Kidney (tissue), 13 donors: ENCODE measurements at regions not wholly inside any gene's neighbourhood (a gene's known extent, or its start where the extent isn't known, plus 50 kb on each side); places are given as distances from the start of the nearest gene placed in this dataset.
A peak's percentile ranks its signal among the peaks of the same experiment; 100 is the strongest.

Source experiments
- DNase-seq, 5 donors: peaks; one replicate each; pipeline ENCODE4 v3.0.0-alpha.2; 2013 to 2020
- FAIRE-seq: peaks from 2 replicates; lab custom pipeline; 2012; peaks lifted over from hg19 to GRCh38; lab: Jason Lieb, UNC
- H3K27ac ChIP-seq, 2 donors: one replicate each; pipeline ENCODE4 v1.7.0; 2013; ENCODE audit warnings: low read depth in 2 of 2, low read length in 2 of 2, inconsistent platforms in 1 of 2
- H3K27me3 ChIP-seq: one replicate; pipeline ENCODE4 v1.7.1; 2013; ENCODE audit warnings: low read length, inconsistent platforms; ENCODE audit not compliant: control insufficient read depth, insufficient read depth
- H3K36me3 ChIP-seq, 3 donors: one replicate each; pipeline versions ENCODE4 v1.7.0 to v1.7.1; 2013; ENCODE audit warnings: low read length in 3 of 3, control low read depth in 1 of 3, inconsistent platforms in 1 of 3; ENCODE audit not compliant: insufficient read depth in 3 of 3, control insufficient read depth in 2 of 3
- H3K4me1 ChIP-seq, 3 donors: one replicate each; pipeline versions ENCODE4 v1.7.0 to v1.7.1; 2013; ENCODE audit warnings: low read length in 3 of 3, inconsistent platforms in 1 of 3, low read depth in 1 of 3; ENCODE audit not compliant: control insufficient read depth in 2 of 3, insufficient read depth in 2 of 3
- H3K4me3 ChIP-seq, 3 donors: one replicate each; pipeline versions ENCODE4 v1.7.0 to v1.8.1; 2013; ENCODE audit warnings: low read length in 3 of 3, control low read depth in 1 of 3, inconsistent platforms in 1 of 3
- H3K9ac ChIP-seq, 3 donors: one replicate each; pipeline versions ENCODE4 v1.7.0 to v1.7.1; 2013; ENCODE audit warnings: low read length in 3 of 3, control low read depth in 1 of 3, inconsistent platforms in 1 of 3
- H3K9me3 ChIP-seq, 3 donors: one replicate each; pipeline versions ENCODE4 v1.7.0 to v1.7.1; 2013; ENCODE audit warnings: low read length in 3 of 3, control low read depth in 1 of 3, inconsistent platforms in 1 of 3; ENCODE audit not compliant: control insufficient read depth in 2 of 3, insufficient read depth in 1 of 3
- intact Hi-C: fragments of 100-400 bp; cut with DNase I; formaldehyde crosslinking; loops from one replicate; pipeline ENCODE4 v1.11.1; 2022
- TF ChIP-seq, protein P1 (sequence below): IDR thresholded peaks from 3 replicates; pipeline ENCODE4 v1.5.1; 2012; ENCODE audit warnings: mild to moderate bottlenecking, moderate library complexity, borderline replicate concordance; ENCODE audit not compliant: insufficient read depth; ENCODE audit errors: extremely low read depth
- donor health status: control.
- donor health status: control.
- donor health status: control.
- donor health status: control.
- donor health status: control.
- donor health status: DM: yes; HTN: yes; CAD: no.
- donor health status: Normal renal cell carcinoma (clear cell type).

GRCh38 chr6:139468178-139468819 lies 93.9 kb upstream of the CITED2 start:
- H3K4me1 ChIP-seq: peaks cover 8 to 10% (median 10%) of the 10 kb centered on the region in 3 donors
- intact Hi-C loops: no loop called here
- no peaks in the 10 kb centered on the region for H3K9me3 ChIP-seq
- no peaks in the 10 kb centered on the region for H3K36me3 ChIP-seq
- H3K27ac ChIP-seq: no peak overlapping the region
- DNase-seq: peak in 1 of 5 donors; percentile 43
- FAIRE-seq: no peak
- H3K4me3 ChIP-seq: peak overlapping the region in 1 of 3 donors; percentile 8
- no peaks in the 10 kb centered on the region for H3K27me3 ChIP-seq
- TF ChIP-seq, protein P1, sequence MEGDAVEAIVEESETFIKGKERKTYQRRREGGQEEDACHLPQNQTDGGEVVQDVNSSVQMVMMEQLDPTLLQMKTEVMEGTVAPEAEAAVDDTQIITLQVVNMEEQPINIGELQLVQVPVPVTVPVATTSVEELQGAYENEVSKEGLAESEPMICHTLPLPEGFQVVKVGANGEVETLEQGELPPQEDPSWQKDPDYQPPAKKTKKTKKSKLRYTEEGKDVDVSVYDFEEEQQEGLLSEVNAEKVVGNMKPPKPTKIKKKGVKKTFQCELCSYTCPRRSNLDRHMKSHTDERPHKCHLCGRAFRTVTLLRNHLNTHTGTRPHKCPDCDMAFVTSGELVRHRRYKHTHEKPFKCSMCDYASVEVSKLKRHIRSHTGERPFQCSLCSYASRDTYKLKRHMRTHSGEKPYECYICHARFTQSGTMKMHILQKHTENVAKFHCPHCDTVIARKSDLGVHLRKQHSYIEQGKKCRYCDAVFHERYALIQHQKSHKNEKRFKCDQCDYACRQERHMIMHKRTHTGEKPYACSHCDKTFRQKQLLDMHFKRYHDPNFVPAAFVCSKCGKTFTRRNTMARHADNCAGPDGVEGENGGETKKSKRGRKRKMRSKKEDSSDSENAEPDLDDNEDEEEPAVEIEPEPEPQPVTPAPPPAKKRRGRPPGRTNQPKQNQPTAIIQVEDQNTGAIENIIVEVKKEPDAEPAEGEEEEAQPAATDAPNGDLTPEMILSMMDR: no peak
- no peak overlapping the region for H3K9ac ChIP-seq

DNA sequence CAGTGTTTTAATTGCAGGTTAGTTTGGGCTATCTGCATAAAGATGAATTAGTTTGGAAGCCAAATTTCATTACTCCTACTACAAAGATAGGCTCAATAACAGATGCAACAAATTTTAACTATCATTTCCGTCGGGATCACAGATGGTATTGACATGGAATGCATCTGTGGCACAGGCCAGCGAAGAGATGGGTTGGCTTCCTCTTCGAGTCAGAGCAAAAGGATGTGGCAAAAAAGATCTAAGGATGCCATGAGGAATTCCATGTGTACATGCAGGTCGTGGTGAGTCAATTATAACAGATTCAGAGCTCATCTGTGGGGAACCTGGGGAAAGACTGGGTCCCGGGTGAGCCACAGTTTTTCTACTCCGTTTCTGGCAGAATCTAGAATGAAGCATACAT lies 83.0 kb upstream of the CITED2 start:
- Histone ChIP-seq H3K27me3 (no peaks in the 10 kb centered on the region), H3K9ac (no peak overlapping the region), H3K4me1 (no peaks in the 10 kb centered on the region), H3K4me3 (no peak overlapping the region), H3K9me3 (no peaks in the 10 kb centered on the region), H3K27ac (no peak overlapping the region), H3K36me3 (no peaks in the 10 kb centered on the region)
- intact Hi-C loops: no loop called here
- TF ChIP-seq, protein P1: no peak
- DNase-seq: no peak
- FAIRE-seq: no peak

GRCh38 chr6:139452148-139452876 lies 77.9 kb upstream of the CITED2 start:
- TF ChIP-seq, protein P1: no peak
- Histone ChIP-seq H3K4me1 (no peaks in the 10 kb centered on the region), H3K9ac (no peak overlapping the region), H3K4me3 (no peak overlapping the region), H3K27me3 (no peaks in the 10 kb centered on the region), H3K9me3 (no peaks in the 10 kb centered on the region), H3K36me3 (no peaks in the 10 kb centered on the region), H3K27ac (no peak overlapping the region)
- FAIRE-seq (no peak), DNase-seq (no peak)
- intact Hi-C loops: no loop called here
